ENCODE measurements at regions not wholly inside any gene's neighbourhood (a gene's known extent, or its start where the extent isn't known, plus 50 kb on each side); places are given as distances from the start of the nearest gene placed in this dataset.
"Not testable (repeated sequence)": the region's sequence is repeated elsewhere in the genome, so short reads cannot be mapped to it uniquely, and the experiment has no call there.

GRCh38 chr12:4193821-4194220, 79.7 kb upstream of the CCND2 start:
- no peak for DNase-seq (ENCODE audit: low read depth)
- TF ChIP-seq CTCF (IDR thresholded peaks at IDR 0.05; ENCODE audit: insufficient read depth, low read depth, low read length), result no peak
- no peak overlapping the region for H3K4me3 ChIP-seq (ENCODE audit: low read depth, low read length)

DNA sequence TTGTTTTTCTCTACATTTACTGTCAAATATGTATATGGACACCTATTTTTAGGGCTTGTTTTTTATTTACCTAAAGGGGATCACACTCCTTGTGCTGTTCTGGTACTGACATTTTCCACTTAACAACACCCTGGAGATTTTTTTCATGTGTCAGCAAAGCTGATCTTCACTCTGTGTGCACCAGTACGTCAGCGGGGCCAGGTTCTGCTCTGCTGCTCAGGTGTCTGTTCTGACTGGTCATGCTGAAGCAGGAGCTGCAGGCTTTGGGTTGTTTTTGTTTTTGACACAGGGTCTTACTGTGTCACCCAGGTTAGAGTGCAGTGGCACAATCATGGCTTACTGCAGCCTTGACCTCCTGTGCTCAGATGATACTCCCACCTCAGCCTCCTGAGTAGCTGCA, 81.9 kb upstream of the CCND2 start:
- no peak overlapping the region for H3K4me3 ChIP-seq (ENCODE audit: low read depth, low read length)
- no peak for DNase-seq (ENCODE audit: low read depth)
- no peak for TF ChIP-seq CTCF (IDR thresholded peaks at IDR 0.05; ENCODE audit: insufficient read depth, low read depth, low read length)

- no peak for TF ChIP-seq CTCF (IDR thresholded peaks at IDR 0.05; ENCODE audit: insufficient read depth, low read depth, low read length)
- H3K4me3 ChIP-seq (ENCODE audit: low read depth, low read length), result no peak overlapping the region
- no peak for DNase-seq (ENCODE audit: low read depth)
Observed at GRCh38 chr12:4191149-4191548, 82.4 kb upstream of the CCND2 start.

DNA sequence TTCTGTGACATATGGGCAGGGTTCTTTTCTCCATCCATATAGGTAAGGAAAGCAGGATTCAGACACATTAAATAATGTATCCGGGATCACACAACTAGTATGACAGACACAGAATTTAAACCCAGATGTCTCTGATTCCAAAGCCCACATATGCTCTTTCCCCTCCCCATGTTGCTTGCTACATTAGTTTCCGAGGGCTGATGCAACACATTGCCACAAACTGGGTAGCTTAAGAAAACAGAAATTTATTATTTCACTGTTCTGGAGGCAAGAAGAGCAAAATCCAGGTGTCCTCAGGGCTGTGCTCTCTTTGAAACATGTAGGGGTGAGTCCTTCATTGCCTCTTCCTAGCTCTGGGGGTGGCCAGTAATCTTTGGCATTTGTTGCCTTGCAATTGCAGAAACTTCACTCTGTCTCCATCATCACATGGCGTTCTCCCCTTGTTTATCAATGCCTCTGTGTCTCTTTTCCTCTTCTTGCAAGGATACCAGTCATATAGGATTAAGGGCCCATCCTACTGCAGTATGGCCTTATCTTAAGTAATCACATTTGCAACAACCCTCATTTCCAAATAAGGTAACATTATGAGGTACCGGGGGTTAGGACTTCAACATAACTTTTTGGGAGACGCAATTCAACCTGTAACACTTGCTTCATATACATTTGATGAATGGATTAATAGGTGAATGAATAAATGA, 83.0 kb upstream of the CCND2 start:
- no peak for TF ChIP-seq CTCF (IDR thresholded peaks at IDR 0.05; ENCODE audit: insufficient read depth, low read depth, low read length)

GRCh38 chr12:4189721-4190120, 83.8 kb upstream of the CCND2 start:
- DNase-seq (ENCODE audit: low read depth), result no peak
- H3K4me3 ChIP-seq (ENCODE audit: low read depth, low read length), result no peak overlapping the region
- no peak for TF ChIP-seq CTCF (IDR thresholded peaks at IDR 0.05; ENCODE audit: insufficient read depth, low read depth, low read length)

More for the DNA sequence above, 83.0 kb upstream of the CCND2 start:
- H3K4me3 ChIP-seq (ENCODE audit: low read depth, low read length), result no peak overlapping the region
- DNase-seq (ENCODE audit: low read depth), result no peak

- H3K4me3 ChIP-seq (ENCODE audit: low read depth, low read length), result no peak overlapping the region
- no peak for TF ChIP-seq CTCF (IDR thresholded peaks at IDR 0.05; ENCODE audit: insufficient read depth, low read depth, low read length)
- DNase-seq (ENCODE audit: low read depth), result no peak
Observed at GRCh38 chr12:4187916-4188315, 85.6 kb upstream of the CCND2 start.

- H3K4me3 ChIP-seq (ENCODE audit: low read depth, low read length); DNase-seq (ENCODE audit: low read depth): not testable (repeated sequence)
Observed at GRCh38 chr12:4187315-4187714, 86.2 kb upstream of the CCND2 start.
